Lung (tissue), 11 donors: ENCODE measurements at regions not wholly inside any gene's neighbourhood (a gene's known extent, or its start where the extent isn't known, plus 50 kb on each side); places are given as distances from the start of the nearest gene placed in this dataset.

Source experiments
- ATAC-seq: fragments of 200-7000 bp; cut with Tn5 transposase; one replicate; pipeline ENCODE4 v1.9.1; 2020; ENCODE audit warnings: moderate number of reproducible peaks; ENCODE audit not compliant: insufficient read depth, low FRiP score
- DNase-seq, 3 donors: peaks; one replicate each; pipeline ENCODE4 v3.0.0-alpha.2; 2013 to 2017
- H3K27ac ChIP-seq, 2 donors: one replicate each; pipeline ENCODE4 v1.5.1; 2013; ENCODE audit warnings: mild to moderate bottlenecking in 2 of 2, moderate library complexity in 2 of 2, control low read depth in 1 of 2, inconsistent platforms in 1 of 2, low read depth in 1 of 2, low read length in 1 of 2
- H3K27me3 ChIP-seq, 3 donors: one replicate each; pipeline ENCODE4 v1.5.1; 2013; ENCODE audit warnings: low read length in 2 of 3; ENCODE audit not compliant: control insufficient read depth in 3 of 3, insufficient read depth in 3 of 3
- H3K36me3 ChIP-seq, 4 donors: one replicate each; pipeline ENCODE4 v1.5.1; 2013; ENCODE audit warnings: low read length in 4 of 4, mild to moderate bottlenecking in 1 of 4, moderate library complexity in 1 of 4; ENCODE audit not compliant: control insufficient read depth in 4 of 4, insufficient read depth in 4 of 4
- H3K4me1 ChIP-seq, 5 donors: one replicate each; pipeline ENCODE4 v1.5.1; 2013; ENCODE audit warnings: low read length in 5 of 5, mild to moderate bottlenecking in 2 of 5, moderate library complexity in 1 of 5; ENCODE audit not compliant: control insufficient read depth in 5 of 5, insufficient read depth in 5 of 5
- H3K4me3 ChIP-seq: one replicate; pipeline ENCODE4 v1.5.1; 2013; ENCODE audit warnings: mild to moderate bottlenecking, control low read depth, moderate library complexity
- H3K9ac ChIP-seq, 2 donors: one replicate each; pipeline ENCODE4 v1.5.1; 2013; ENCODE audit warnings: low read length in 2 of 2, control low read depth in 1 of 2; ENCODE audit not compliant: insufficient read depth in 1 of 2
- H3K9me3 ChIP-seq, 4 donors: one replicate each; pipeline ENCODE4 v1.5.1; 2013; ENCODE audit warnings: low read length in 3 of 4, mild to moderate bottlenecking in 1 of 4, moderate library complexity in 1 of 4; ENCODE audit not compliant: control insufficient read depth in 4 of 4, insufficient read depth in 3 of 4
- CTCF ChIP-seq: IDR thresholded peaks from 2 replicates; pipeline ENCODE4 v1.5.1; 2012; ENCODE audit warnings: mild to moderate bottlenecking; ENCODE audit errors: control extremely low read depth, extremely low read depth
- WGBS, 2 donors: extraction: QIAGEN DNeasy Blood & Tissue Kit; methylation state at CpG; one replicate each; pipeline ENCODE4 v1.1.7; 2013; 5-methylcytosine and 5-hydroxymethylcytosine counted together
- donor health status: control.
- donor health status: control.
- donor health status: Bipolar disorder and iron deficiency.
- donor health status: healthy.
- donor health status: DM: yes; HTN: yes; CAD: no.

GRCh38 chr2:45267062-45267792, 258.0 kb upstream of the SIX2 start:
- H3K9me3 ChIP-seq, result no peaks in the 10 kb centered on the region
- ATAC-seq, result no peak

GRCh38 chr2:45265336-45265735, 256.1 kb upstream of the SIX2 start:
- Histone ChIP-seq H3K36me3 (no peaks in the 10 kb centered on the region), H3K9ac (no peak overlapping the region), H3K4me3 (no peak overlapping the region), H3K27ac (no peak overlapping the region), H3K4me1 (peaks cover 0 to 8% (median 0%) of the 10 kb centered on the region in 5 donors), H3K9me3 (no peaks in the 10 kb centered on the region), H3K27me3 (no peaks in the 10 kb centered on the region)
- DNase-seq, result no peak
- WGBS, 2 donors, result 92% methylated on average over 4 of the region's 4 CpGs
- no peak for TF ChIP-seq CTCF
- ATAC-seq, result no peak

More at GRCh38 chr2:45267062-45267792, 258.0 kb upstream of the SIX2 start:
- Histone ChIP-seq H3K27me3 (no peaks in the 10 kb centered on the region), H3K4me3 (no peak overlapping the region), H3K27ac (no peak overlapping the region), H3K4me1 (peaks cover 0 to 5% (median 0%) of the 10 kb centered on the region in 5 donors), H3K36me3 (no peaks in the 10 kb centered on the region), H3K9ac (no peak overlapping the region)
- WGBS, 2 donors, result 86 to 95% methylated on average over 10 of the region's 10 CpGs
- TF ChIP-seq CTCF, result no peak
- DNase-seq, result no peak

GRCh38 chr2:45264227-45265225, 255.3 kb upstream of the SIX2 start:
- DNase-seq (no peak), ATAC-seq (no peak)
- H3K27ac ChIP-seq, result no peak overlapping the region
- no peaks in the 10 kb centered on the region for H3K9me3 ChIP-seq
- H3K27me3 ChIP-seq, result no peaks in the 10 kb centered on the region
- no peak overlapping the region for H3K9ac ChIP-seq
- H3K4me1 ChIP-seq, result peaks cover 0 to 14% (median 0%) of the 10 kb centered on the region in 5 donors
- H3K36me3 ChIP-seq, result no peaks in the 10 kb centered on the region
- 90 to 93% methylated on average over 11 of the region's 11 CpGs for WGBS, 2 donors
- H3K4me3 ChIP-seq, result no peak overlapping the region
- no peak for TF ChIP-seq CTCF
